Breast epithelium (tissue), 4 donors: ENCODE measurements at regions not wholly inside any gene's neighbourhood (a gene's known extent, or its start where the extent isn't known, plus 50 kb on each side); places are given as distances from the start of the nearest gene placed in this dataset.

Experiments used
- DNase-seq, 2 donors: peaks; one replicate each; pipeline ENCODE4 v3.0.0-alpha.2; 2019; ENCODE audit warnings: low spot score in 2 of 2
- H3K27ac ChIP-seq, 2 donors: fragments of 200-600 bp; sonication (generic) in 1 of 2; one replicate each; pipeline ENCODE4 v1.5.1; 2016 to 2019; ENCODE audit warnings: mild to moderate bottlenecking in 1 of 2
- H3K27me3 ChIP-seq, 2 donors: fragments of 200-600 bp; sonication (generic) in 1 of 2; one replicate each; pipeline versions ENCODE4 v1.5.1 to v1.6.0; 2017 to 2019; ENCODE audit warnings: control low read depth in 1 of 2, mild to moderate bottlenecking in 1 of 2
- H3K36me3 ChIP-seq: fragments of 200-600 bp; one replicate; pipeline ENCODE4 v1.5.1; 2019
- H3K4me1 ChIP-seq, 2 donors: fragments of 200-600 bp; sonication (generic); one replicate each; pipeline ENCODE4 v1.5.1; 2016 to 2019; ENCODE audit warnings: control low read depth in 1 of 2
- H3K4me3 ChIP-seq, 3 donors: fragments of 200-600 bp; sonication (generic); 1 replicate in 2 of 3; 2 replicates in 1 of 3; pipeline ENCODE4 v1.5.1; 2016 to 2019; ENCODE audit warnings: mild to moderate bottlenecking in 3 of 3, moderate library complexity in 2 of 3
- H3K9me3 ChIP-seq, 2 donors: fragments of 200-600 bp; sonication (generic) in 1 of 2; one replicate each; pipeline ENCODE4 v1.5.1; 2016 to 2019; ENCODE audit warnings: control low read depth in 1 of 2
- POLR2A ChIP-seq: fragments of 450-650 bp; IDR thresholded peaks from one replicate; pipeline ENCODE4 v1.6.1; 2016; ENCODE audit warnings: antibody characterized with exemption, mild to moderate bottlenecking, moderate library complexity
- POLR2AphosphoS5 ChIP-seq, 3 donors: sonication (generic); formaldehyde crosslinking; IDR thresholded peaks; one replicate each; pipeline ENCODE4 v1.6.1; 2017; ENCODE audit warnings: antibody characterized with exemption in 3 of 3
- intact Hi-C: fragments of 100-400 bp; cut with DNase I; formaldehyde crosslinking; loops from one replicate; pipeline ENCODE4 v1.15.1; 2023; ENCODE audit warnings: low total_unique reads
- TF ChIP-seq, protein P1 (sequence below), 3 donors: fragments of 450-650 bp; IDR thresholded peaks; one replicate each; pipeline ENCODE4 v1.5.1; 2016 to 2017; ENCODE audit warnings: antibody characterized with exemption in 3 of 3, mild to moderate bottlenecking in 3 of 3, moderate library complexity in 3 of 3

GRCh38 chr1:117802531-117803257 is 126.7 kb downstream of the GDAP2 start:
- H3K27ac ChIP-seq: no peak overlapping the region
- TF ChIP-seq, protein P1, sequence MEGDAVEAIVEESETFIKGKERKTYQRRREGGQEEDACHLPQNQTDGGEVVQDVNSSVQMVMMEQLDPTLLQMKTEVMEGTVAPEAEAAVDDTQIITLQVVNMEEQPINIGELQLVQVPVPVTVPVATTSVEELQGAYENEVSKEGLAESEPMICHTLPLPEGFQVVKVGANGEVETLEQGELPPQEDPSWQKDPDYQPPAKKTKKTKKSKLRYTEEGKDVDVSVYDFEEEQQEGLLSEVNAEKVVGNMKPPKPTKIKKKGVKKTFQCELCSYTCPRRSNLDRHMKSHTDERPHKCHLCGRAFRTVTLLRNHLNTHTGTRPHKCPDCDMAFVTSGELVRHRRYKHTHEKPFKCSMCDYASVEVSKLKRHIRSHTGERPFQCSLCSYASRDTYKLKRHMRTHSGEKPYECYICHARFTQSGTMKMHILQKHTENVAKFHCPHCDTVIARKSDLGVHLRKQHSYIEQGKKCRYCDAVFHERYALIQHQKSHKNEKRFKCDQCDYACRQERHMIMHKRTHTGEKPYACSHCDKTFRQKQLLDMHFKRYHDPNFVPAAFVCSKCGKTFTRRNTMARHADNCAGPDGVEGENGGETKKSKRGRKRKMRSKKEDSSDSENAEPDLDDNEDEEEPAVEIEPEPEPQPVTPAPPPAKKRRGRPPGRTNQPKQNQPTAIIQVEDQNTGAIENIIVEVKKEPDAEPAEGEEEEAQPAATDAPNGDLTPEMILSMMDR (IDR thresholded peaks at IDR 0.05): no peak
- no peak for TF ChIP-seq POLR2AphosphoS5 (IDR thresholded peaks at IDR 0.05)
- TF ChIP-seq POLR2A: no peak

GRCh38 chr1:117803318-117803717 is 126.1 kb downstream of the GDAP2 start:
- Histone ChIP-seq H3K4me3 (no peak overlapping the region), H3K27ac (no peak overlapping the region), H3K36me3 (no peaks in the 10 kb centered on the region), H3K27me3 (no peaks in the 10 kb centered on the region), H3K9me3 (no peaks in the 10 kb centered on the region), H3K4me1 (peaks cover 0 to 3% of the 10 kb centered on the region in 2 donors)
- intact Hi-C loops: no loop called here
- TF ChIP-seq POLR2AphosphoS5 (IDR thresholded peaks at IDR 0.05) (no peak), POLR2A (no peak)
- TF ChIP-seq, protein P1 (IDR thresholded peaks at IDR 0.05): no peak
- no peak for DNase-seq

More at GRCh38 chr1:117802531-117803257, 126.7 kb downstream of the GDAP2 start:
- DNase-seq: no peak
- H3K4me1 ChIP-seq: peaks cover 0 to 3% of the 10 kb centered on the region in 2 donors
- no peaks in the 10 kb centered on the region for H3K27me3 ChIP-seq
- intact Hi-C loops: no loop called here
- no peaks in the 10 kb centered on the region for H3K9me3 ChIP-seq
- H3K4me3 ChIP-seq: no peak overlapping the region
- H3K36me3 ChIP-seq: no peaks in the 10 kb centered on the region

- H3K36me3 ChIP-seq: no peaks in the 10 kb centered on the region
Measured at GRCh38 chr1:117809764-117810163, 119.7 kb downstream of the GDAP2 start.

DNA sequence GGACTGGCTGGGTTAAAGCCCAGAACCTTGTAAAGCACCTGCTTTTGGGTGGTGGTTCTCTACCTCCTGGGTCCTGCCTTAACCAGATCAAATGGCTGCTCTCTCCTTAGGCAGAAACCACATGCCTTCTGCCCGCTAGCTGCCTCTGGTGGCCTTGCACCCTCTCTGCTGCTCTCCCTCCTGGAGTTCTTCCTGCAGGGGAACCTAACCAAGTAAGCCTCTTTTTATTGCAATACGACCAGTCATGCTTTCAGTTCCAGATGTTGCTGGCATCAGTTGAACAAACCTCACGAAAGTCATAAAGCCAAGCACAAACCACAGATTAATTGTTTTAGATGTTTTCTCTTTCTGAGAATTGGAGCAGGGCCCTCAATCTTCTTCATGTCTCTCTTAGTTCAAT is 118.9 kb downstream of the GDAP2 start:
- DNase-seq: no peak
- H3K36me3 ChIP-seq: no peaks in the 10 kb centered on the region
- H3K4me3 ChIP-seq: no peak overlapping the region
- TF ChIP-seq, protein P1 (IDR thresholded peaks at IDR 0.05): no peak
- no peak for TF ChIP-seq POLR2AphosphoS5 (IDR thresholded peaks at IDR 0.05)
- no peak for TF ChIP-seq POLR2A
- intact Hi-C loops: no loop called here
- no peaks in the 10 kb centered on the region for H3K9me3 ChIP-seq
- no peak overlapping the region for H3K27ac ChIP-seq
- no peaks in the 10 kb centered on the region for H3K4me1 ChIP-seq
- no peaks in the 10 kb centered on the region for H3K27me3 ChIP-seq

More at GRCh38 chr1:117809764-117810163, 119.7 kb downstream of the GDAP2 start:
- no peaks in the 10 kb centered on the region for H3K4me1 ChIP-seq
- TF ChIP-seq, protein P1 (IDR thresholded peaks at IDR 0.05): no peak
- TF ChIP-seq POLR2A: no peak
- no peak for TF ChIP-seq POLR2AphosphoS5 (IDR thresholded peaks at IDR 0.05)
- no peaks in the 10 kb centered on the region for H3K27me3 ChIP-seq
- H3K27ac ChIP-seq: no peak overlapping the region
- no peak overlapping the region for H3K4me3 ChIP-seq
- no peak for DNase-seq
- no peaks in the 10 kb centered on the region for H3K9me3 ChIP-seq
- intact Hi-C loops: no loop called here

DNA sequence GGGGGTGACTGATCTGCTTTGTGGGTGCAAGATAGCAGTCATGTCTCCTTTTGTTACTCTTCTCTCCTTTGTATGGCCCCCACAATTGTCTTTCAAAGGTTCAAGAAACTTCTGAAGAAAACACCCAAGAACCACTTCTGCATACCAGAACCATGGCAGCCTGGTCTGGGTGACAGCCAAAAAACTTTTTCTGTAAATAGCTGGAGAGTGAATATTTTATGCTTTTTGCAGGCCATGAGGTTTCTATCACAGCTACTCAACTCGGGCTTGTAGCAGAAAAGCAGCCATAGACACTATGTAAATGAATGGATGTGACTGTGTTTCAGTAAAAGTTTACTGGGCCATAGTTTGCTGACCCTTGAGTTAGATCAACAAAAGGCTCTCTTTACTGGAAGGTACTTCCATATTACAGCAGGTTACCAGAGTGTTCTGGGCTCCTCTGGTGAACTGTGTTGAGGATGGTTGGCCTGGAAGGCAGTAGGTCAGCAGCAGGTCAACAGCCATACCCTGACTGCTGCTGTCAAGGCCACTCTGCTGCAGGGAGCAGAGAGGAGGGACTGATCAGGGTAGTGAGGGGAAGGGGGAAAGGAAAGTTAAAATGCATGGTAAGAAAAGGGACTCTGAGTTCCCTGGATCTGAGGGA is 116.4 kb downstream of the GDAP2 start:
- Histone ChIP-seq H3K9me3 (no peaks in the 10 kb centered on the region), H3K4me1 (no peaks in the 10 kb centered on the region), H3K36me3 (no peaks in the 10 kb centered on the region), H3K27me3 (no peaks in the 10 kb centered on the region), H3K27ac (no peak overlapping the region), H3K4me3 (no peak overlapping the region)
- TF ChIP-seq POLR2AphosphoS5 (IDR thresholded peaks at IDR 0.05) (no peak), POLR2A (no peak)
- TF ChIP-seq, protein P1 (IDR thresholded peaks at IDR 0.05): no peak
- DNase-seq: no peak
- intact Hi-C loops: no loop called here
